ENCODE measurements at regions not wholly inside any gene's neighbourhood (a gene's known extent, or its start where the extent isn't known, plus 50 kb on each side); places are given as distances from the start of the nearest gene placed in this dataset.

DNA sequence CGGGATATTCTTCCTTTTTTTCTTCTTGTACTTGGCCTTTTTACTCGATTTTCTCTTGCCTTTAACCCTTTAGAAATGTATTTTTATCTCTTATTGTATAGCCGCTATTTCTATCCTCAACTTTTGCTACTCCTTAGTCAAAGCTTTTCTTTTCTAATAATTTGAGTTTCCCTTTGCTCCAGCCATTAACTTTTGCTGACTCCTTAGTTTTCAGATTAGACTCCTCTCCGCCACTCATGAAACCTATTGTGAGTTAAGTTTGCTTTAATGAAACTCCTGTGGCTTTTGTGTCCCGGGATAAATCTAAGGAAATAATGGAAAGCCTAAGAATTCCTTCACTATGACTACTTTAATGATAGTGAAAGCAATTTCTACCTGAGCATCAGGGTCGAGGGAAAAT lies 590.3 kb upstream of the CITED2 start:
- no peaks in the 10 kb centered on the region for H3K79me2 ChIP-seq
- no peak overlapping the region for H3K4me2 ChIP-seq
- DNase-seq (ENCODE audit: low spot score): no peak
- TF ChIP-seq, protein P1, sequence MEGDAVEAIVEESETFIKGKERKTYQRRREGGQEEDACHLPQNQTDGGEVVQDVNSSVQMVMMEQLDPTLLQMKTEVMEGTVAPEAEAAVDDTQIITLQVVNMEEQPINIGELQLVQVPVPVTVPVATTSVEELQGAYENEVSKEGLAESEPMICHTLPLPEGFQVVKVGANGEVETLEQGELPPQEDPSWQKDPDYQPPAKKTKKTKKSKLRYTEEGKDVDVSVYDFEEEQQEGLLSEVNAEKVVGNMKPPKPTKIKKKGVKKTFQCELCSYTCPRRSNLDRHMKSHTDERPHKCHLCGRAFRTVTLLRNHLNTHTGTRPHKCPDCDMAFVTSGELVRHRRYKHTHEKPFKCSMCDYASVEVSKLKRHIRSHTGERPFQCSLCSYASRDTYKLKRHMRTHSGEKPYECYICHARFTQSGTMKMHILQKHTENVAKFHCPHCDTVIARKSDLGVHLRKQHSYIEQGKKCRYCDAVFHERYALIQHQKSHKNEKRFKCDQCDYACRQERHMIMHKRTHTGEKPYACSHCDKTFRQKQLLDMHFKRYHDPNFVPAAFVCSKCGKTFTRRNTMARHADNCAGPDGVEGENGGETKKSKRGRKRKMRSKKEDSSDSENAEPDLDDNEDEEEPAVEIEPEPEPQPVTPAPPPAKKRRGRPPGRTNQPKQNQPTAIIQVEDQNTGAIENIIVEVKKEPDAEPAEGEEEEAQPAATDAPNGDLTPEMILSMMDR (IDR thresholded peaks at IDR 0.05; ENCODE audit: poor library complexity): no peak
- no peak for TF ChIP-seq EZH2phosphoT487 (IDR thresholded peaks at IDR 0.05; ENCODE audit: low read depth, severe bottlenecking, unreplicated experiment)
- no peak for TF ChIP-seq EZH2 (IDR thresholded peaks at IDR 0.05; ENCODE audit: borderline replicate concordance)
- H3K27me3 ChIP-seq: no peaks in the 10 kb centered on the region
- peaks cover 14% of the 10 kb centered on the region for H3K4me1 ChIP-seq (ENCODE audit: insufficient read depth)
- no peak overlapping the region for H3K27ac ChIP-seq
- no peaks in the 10 kb centered on the region for H3K36me3 ChIP-seq (replicated peaks; ENCODE audit: insufficient read depth, low read depth)
- H4K20me1 ChIP-seq (ENCODE audit: insufficient read depth, poor library complexity, severe bottlenecking): no peaks in the 10 kb centered on the region
- no peak overlapping the region for H3K4me3 ChIP-seq
- H3K9me2 ChIP-seq (replicated peaks; ENCODE audit: insufficient read depth): no peaks in the 10 kb centered on the region
- no peak overlapping the region for H2AFZ ChIP-seq
- no peaks in the 10 kb centered on the region for H3K9me3 ChIP-seq (ENCODE audit: low read depth)
- 76% methylated on average over 6 of the region's 6 CpGs for WGBS (ENCODE audit: low lambda C conversion rate, missing lambda C conversion rate)

DNA sequence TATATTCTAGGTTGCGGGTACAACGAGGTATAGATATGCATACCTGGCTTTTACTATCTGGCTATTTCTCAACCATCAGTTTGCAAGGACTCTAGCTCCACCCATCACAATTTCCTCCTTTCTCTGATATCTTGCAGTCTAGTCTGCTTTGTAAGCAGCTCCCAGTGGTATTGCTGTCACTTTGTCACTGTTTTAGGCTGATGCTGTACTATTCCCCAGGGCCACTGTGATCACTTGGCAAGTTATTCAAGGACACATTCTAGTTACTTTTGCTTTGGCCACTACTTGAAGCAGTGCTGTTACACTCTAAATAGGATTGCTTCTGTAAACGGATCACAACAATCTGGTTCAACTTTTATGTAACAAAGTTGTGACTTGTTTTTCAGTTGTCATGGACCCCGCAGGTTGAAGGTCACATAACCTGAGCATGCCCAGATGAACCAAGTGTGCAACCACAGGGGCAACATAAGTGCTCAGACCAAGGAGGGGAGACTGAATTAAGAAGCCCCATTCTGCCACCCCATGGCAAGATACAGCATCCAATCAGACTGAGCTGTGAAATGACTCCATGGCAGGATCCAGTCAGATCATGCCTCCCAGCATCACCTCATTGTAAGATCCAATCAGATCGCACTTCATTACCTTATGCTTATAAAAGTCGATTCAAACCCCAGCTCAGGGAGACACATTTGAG lies 588.4 kb upstream of the CITED2 start:
- TF ChIP-seq EZH2 (IDR thresholded peaks at IDR 0.05; ENCODE audit: borderline replicate concordance): no peak
- no peak for TF ChIP-seq EZH2phosphoT487 (IDR thresholded peaks at IDR 0.05; ENCODE audit: low read depth, severe bottlenecking, unreplicated experiment)
- TF ChIP-seq, protein P1 (IDR thresholded peaks at IDR 0.05; ENCODE audit: poor library complexity): no peak
- H3K27me3 ChIP-seq: no peaks in the 10 kb centered on the region
- no peaks in the 10 kb centered on the region for H3K36me3 ChIP-seq (replicated peaks; ENCODE audit: insufficient read depth, low read depth)
- H4K20me1 ChIP-seq (ENCODE audit: insufficient read depth, poor library complexity, severe bottlenecking): no peaks in the 10 kb centered on the region
- H3K9me3 ChIP-seq (ENCODE audit: low read depth): no peaks in the 10 kb centered on the region
- no peak overlapping the region for H2AFZ ChIP-seq
- no peak overlapping the region for H3K4me3 ChIP-seq
- H3K4me1 ChIP-seq (ENCODE audit: insufficient read depth): peaks cover 14% of the 10 kb centered on the region
- 91% methylated on average over 6 of the region's 6 CpGs for WGBS (ENCODE audit: low lambda C conversion rate, missing lambda C conversion rate)
- no peaks in the 10 kb centered on the region for H3K9me2 ChIP-seq (replicated peaks; ENCODE audit: insufficient read depth)
- H3K4me2 ChIP-seq: no peak overlapping the region
- H3K27ac ChIP-seq: no peak overlapping the region
- DNase-seq (ENCODE audit: low spot score): no peak
- H3K79me2 ChIP-seq: no peaks in the 10 kb centered on the region

DNA sequence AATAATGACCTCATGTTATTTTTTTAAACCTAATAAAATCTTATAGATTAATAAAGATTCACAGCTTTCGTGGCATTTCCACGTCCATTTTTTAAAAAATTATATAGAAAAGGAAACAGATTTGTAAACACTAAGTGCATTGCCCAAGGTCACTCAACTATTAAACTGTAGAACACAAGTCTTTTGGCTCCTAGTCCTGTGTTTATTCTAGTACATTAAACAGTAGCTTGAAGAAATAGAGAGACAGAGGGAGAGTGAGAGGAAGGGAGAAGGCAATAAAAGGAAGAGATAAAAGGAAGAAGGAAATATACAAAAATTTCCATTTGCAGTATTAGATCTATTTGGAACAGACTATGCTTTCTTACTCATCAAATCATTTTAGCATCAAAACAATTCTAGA lies 586.7 kb upstream of the CITED2 start:
- 46% methylated on average over 2 of the region's 2 CpGs for WGBS (ENCODE audit: low lambda C conversion rate, missing lambda C conversion rate)
- H4K20me1 ChIP-seq (ENCODE audit: insufficient read depth, poor library complexity, severe bottlenecking): no peaks in the 10 kb centered on the region
- no peaks in the 10 kb centered on the region for H3K79me2 ChIP-seq
- no peak overlapping the region for H2AFZ ChIP-seq
- TF ChIP-seq EZH2 (IDR thresholded peaks at IDR 0.05; ENCODE audit: borderline replicate concordance): no peak
- TF ChIP-seq, protein P1 (IDR thresholded peaks at IDR 0.05; ENCODE audit: poor library complexity): no peak
- TF ChIP-seq EZH2phosphoT487 (IDR thresholded peaks at IDR 0.05; ENCODE audit: low read depth, severe bottlenecking, unreplicated experiment): no peak
- no peak overlapping the region for H3K4me2 ChIP-seq
- DNase-seq (ENCODE audit: low spot score): no peak
- H3K27ac ChIP-seq: no peak overlapping the region
- no peaks in the 10 kb centered on the region for H3K27me3 ChIP-seq
- no peaks in the 10 kb centered on the region for H3K9me3 ChIP-seq (ENCODE audit: low read depth)
- H3K4me3 ChIP-seq: no peak overlapping the region
- H3K4me1 ChIP-seq (ENCODE audit: insufficient read depth): peaks cover 14% of the 10 kb centered on the region
- H3K9me2 ChIP-seq (replicated peaks; ENCODE audit: insufficient read depth): no peaks in the 10 kb centered on the region
- no peaks in the 10 kb centered on the region for H3K36me3 ChIP-seq (replicated peaks; ENCODE audit: insufficient read depth, low read depth)

Data from hepatocyte (in vitro differentiated cells).